DMS114 treated with DMSO at 0.1 percent for 48 hours (cell line): ENCODE measurements at regions not wholly inside any gene's neighbourhood (a gene's known extent, or its start where the extent isn't known, plus 50 kb on each side); places are given as distances from the start of the nearest gene placed in this dataset.
"Not testable (repeated sequence)": the region's sequence is repeated elsewhere in the genome, so short reads cannot be mapped to it uniquely, and the experiment has no call there.

ENCODE experiments used
- DNase-seq: peaks from one replicate; lab custom pipeline; 2025; ENCODE audit not compliant: unreplicated experiment; lab: John Stamatoyannopoulos, UW

GRCh38 chr14:43745746-43746145, 761.3 kb downstream of the FSCB start:
- DNase-seq: no peak

GRCh38 chr14:43735932-43736331, 771.2 kb downstream of the FSCB start:
- DNase-seq: no peak

- DNase-seq: no peak
Measured at GRCh38 chr14:43729143-43729542, 777.9 kb downstream of the FSCB start.

GRCh38 chr14:43706900-43707299, 800.2 kb downstream of the FSCB start:
- no peak for DNase-seq

GRCh38 chr14:43698561-43699284, 808.4 kb downstream of the FSCB start:
- DNase-seq: not testable (repeated sequence)

- no peak for DNase-seq
Measured at GRCh38 chr14:43697003-43697402, 810.1 kb downstream of the FSCB start.

- DNase-seq: no peak
Measured at GRCh38 chr14:43692706-43693105, 814.4 kb downstream of the FSCB start.

- no peak for DNase-seq
Measured at GRCh38 chr14:43687921-43688320, 819.2 kb downstream of the FSCB start.

GRCh38 chr14:43677581-43677980, 829.5 kb downstream of the FSCB start:
- DNase-seq: no peak

GRCh38 chr14:43674273-43674672, 832.8 kb downstream of the FSCB start:
- DNase-seq: no peak

GRCh38 chr14:43671716-43672485, 835.2 kb downstream of the FSCB start:
- DNase-seq: no peak

GRCh38 chr14:43669355-43669754, 837.7 kb downstream of the FSCB start:
- DNase-seq: no peak

- no peak for DNase-seq
Measured at GRCh38 chr14:43665570-43666267, 841.4 kb downstream of the FSCB start.

- DNase-seq: not testable (repeated sequence)
Measured at GRCh38 chr14:43655194-43655593, 851.9 kb downstream of the FSCB start.

- no peak for DNase-seq
Measured at GRCh38 chr14:43651896-43652295, 855.2 kb downstream of the FSCB start.

GRCh38 chr14:43651185-43651787, 855.8 kb downstream of the FSCB start:
- no peak for DNase-seq

GRCh38 chr14:43649508-43649907, 857.6 kb downstream of the FSCB start:
- no peak for DNase-seq

- no peak for DNase-seq
Measured at GRCh38 chr14:43647302-43647701, 859.8 kb downstream of the FSCB start.

- DNase-seq: no peak
Measured at GRCh38 chr14:43640718-43641267, 866.3 kb downstream of the FSCB start.

- no peak for DNase-seq
Measured at GRCh38 chr14:43625294-43625693, 881.8 kb downstream of the FSCB start.

GRCh38 chr14:43621282-43621681, 885.8 kb downstream of the FSCB start:
- no peak for DNase-seq
